UCSD-AML1 (cell line): ENCODE measurements at regions not wholly inside any gene's neighbourhood (a gene's known extent, or its start where the extent isn't known, plus 50 kb on each side); places are given as distances from the start of the nearest gene placed in this dataset.

ENCODE experiments used
- DNase-seq: peaks from one replicate; lab custom pipeline; 2025; ENCODE audit not compliant: unreplicated experiment; lab: John Stamatoyannopoulos, UW

DNA sequence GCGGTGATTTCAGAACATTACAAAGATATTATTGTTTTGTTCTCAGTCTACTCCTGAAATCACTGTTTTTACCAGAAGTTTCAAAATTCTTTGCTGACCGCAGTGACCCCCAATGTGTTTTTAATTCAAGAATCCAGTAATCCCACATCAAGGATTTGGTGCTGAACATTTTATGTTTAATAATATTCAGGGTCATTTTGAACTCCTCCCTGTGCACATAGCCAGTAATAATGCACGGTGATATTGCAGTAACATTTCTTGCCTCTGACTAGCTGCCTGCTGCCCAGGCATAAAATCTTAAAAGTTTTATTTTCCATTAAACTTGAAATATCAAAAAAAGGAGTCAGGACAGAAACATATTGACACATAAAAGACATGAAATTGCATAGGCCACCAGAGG is 443.4 kb upstream of the NCAM2 start:
- DNase-seq, result no peak

DNA sequence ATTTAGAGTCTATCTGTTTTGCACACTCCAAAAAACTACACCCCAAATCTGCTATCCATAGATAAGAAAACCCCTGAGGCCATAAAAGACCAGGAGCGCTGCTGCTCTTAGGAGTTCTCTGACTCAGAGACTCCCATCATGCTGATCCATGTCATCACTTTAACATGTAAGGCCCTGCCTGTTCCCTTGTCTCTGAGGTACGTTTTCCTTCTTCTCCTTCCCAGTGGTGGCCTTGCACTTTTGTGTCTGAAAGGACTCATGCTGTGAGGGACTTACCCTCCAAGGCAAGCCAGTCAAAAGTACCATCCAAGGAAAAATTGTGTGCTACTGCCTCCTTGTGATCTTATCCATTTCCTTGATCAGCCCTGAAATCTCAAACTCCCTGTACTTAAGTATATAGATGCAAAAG is 427.4 kb upstream of the NCAM2 start:
- DNase-seq, result no peak

DNA sequence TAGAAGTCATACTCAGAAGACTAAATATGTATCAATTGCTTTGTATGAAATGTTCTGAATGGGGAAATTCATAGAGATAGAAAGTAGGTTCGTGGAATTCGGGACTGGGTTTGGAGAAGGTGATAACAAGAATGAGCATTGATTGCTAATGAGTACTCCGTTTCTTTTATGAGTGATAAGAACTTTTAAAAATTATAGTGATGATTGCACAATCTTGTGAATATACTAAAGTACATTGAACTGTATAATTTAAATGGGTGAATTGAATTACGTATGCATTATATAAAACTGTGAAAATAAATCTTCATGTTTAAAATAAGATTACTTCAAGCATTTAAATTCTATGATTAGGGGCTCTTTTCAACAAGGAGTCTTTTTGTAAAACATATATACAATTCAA is 425.6 kb upstream of the NCAM2 start:
- DNase-seq, result no peak

DNA sequence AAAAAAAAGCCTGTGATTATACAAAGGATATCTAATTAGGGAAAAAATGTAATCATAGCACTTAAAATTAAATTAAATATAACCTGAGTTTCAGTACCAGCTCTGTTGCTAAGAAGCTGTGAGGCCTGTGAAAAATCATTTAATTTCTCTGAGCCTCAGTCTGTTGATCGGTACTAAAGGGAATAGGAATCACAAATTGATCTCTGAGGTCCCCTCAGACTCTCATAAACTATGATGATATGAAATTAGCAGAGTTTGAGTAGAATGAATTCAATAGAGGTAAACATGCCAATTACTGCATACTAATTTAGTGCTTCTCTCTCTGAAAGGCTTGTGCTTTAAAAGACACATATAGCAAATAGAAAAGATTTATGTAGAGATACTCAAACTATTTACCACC is 416.8 kb upstream of the NCAM2 start:
- no peak for DNase-seq

DNA sequence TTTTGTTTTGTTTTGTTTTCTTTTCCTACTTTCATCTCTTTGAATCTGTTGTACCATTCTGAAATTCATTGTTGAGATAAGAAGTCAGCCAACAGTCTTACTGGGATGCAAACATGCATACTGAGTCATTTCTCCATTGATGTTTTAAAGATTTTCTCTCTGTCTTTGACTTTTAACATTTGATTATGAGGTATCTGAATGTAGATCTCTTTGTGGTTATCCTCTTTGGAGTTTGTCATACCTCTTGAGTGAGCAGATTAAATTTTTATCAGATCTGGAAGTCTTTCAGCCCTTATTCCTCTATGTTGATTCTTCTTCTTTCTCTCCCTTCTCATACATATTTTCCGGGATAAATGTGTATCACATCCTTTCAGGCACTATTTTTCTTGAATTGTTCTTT is 406.9 kb upstream of the NCAM2 start:
- no peak for DNase-seq

DNA sequence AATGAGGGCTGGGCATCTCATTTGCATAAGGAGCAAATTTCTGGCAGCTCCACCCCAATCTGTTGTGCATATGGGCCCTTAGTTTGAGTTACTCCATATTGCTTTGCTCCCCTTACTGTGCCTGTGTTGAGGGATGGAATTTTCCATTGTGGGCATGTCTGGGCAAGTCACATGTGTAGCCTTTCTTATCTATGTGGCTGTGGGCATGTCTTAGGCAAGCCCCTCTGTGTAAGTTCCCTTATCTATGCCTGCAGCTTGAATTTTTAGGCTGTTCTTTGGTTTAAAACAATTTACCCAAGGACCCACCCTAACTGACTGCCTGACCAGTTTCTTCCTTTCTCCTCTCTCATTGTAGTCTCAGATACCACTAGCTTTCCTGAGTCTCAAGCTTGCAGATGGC is 405.7 kb upstream of the NCAM2 start:
- no peak for DNase-seq

DNA sequence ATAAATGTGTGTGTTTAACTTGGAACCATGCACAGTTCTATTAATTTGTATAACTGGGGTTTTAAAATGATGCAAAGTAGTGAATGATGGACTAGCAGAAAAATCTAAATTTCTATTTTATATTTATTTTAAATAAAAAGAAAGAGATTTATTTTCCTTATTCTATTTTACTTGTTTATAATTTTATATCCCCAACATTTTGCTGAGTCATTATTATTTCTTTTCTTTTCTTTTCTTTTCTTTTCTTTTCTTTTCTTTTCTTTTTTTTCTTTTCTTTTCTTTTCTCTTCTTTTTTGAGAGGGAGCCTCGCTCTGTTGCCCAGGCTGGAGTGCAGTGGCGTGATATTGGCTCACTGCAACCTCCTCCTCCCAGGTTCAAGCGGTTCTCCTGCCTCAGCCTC is 395.0 kb upstream of the NCAM2 start:
- DNase-seq, result no peak

DNA sequence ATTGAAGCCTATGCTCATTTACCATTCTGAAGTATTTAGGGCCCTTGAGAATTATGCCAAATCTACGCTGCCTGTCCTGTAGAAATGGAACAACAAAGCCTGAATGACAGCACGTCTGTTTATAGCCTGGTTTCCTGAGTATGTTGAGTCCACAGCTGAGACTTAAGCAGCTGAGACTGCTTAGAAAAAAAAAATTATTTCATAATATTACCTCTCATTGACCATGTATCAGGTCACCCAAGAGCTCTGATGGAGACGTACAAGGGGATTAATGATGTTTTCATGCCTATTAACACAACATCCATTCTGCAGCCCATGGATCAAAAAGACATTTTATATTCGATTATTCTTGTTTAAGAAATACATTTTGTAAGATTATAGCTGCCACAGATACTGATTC is 387.2 kb upstream of the NCAM2 start:
- DNase-seq, result no peak

DNA sequence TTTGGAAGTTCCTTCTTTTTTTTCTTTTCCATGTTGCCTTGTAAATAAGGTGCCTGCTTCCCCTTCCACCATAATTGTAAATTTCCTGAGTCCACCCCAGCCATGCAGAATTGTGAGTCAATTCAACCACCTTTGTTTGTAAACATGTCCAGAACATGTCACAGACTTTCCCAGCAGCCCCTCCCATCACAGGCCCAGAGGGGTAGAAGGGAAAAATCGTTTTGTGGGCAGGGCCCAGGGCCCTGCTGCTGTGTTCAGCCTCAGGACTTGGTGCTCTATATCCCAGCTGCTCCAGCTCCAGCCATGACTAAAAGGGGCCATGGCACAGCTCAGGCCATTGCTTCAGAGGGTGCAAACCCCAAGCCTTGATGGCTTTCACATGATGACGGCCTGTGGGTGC is 384.6 kb upstream of the NCAM2 start:
- no peak for DNase-seq

DNA sequence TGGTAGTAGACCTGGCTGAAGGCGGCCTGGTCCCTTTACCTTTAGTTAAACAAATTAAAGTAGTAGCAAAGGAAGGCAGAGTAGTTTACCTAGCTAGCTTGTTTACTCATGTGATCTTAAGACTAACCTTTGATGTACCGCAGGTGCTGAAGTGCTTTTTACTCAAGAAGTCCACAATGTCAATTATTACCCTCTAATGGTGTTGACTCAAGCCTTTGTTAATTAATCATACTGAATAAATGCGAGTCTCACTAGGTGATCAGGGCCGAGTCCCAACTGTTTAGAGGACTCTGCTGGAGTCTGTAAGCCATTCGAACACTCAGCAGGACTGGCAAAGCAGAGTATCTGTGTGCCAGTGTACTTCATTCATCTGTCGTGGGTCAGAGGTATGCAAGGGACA is 381.1 kb upstream of the NCAM2 start:
- no peak for DNase-seq

DNA sequence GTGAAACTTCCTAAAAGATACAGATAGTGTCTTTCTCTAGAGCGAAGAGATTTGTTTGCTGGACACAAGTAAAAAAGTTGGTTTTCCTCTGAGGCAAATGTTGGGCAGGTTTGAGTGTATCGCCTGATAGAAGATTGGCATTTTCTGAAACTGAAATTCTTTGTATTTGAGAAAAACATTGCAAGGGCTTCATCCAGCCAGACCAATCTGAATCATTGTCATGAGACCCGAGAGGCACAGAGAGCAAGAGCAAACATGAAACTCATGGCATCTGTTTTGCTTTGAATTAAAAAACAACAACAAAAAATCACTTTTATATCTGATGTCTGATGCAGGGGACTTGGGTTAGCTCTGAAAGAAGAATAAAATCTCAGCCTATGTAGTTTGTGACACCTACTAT is 379.3 kb upstream of the NCAM2 start:
- no peak for DNase-seq

DNA sequence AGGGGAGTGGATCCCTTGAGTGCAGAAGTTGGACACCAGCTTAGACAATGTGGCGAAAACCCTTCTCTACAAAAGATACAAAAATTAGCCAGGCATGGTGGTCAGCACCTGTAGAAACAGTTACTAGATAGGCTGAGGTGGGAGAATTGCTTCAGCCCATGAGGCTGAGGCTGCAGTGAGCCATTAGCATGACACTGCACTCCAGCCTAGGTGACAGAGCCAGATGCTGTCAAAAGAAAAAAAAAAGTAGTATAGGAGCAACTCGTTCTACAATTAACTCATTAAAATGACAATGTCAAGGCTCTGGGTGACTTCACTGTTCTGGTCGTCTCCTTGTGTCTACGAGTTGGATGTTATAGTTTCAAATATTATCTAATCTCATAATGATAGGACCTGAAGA is 370.6 kb upstream of the NCAM2 start:
- no peak for DNase-seq

DNA sequence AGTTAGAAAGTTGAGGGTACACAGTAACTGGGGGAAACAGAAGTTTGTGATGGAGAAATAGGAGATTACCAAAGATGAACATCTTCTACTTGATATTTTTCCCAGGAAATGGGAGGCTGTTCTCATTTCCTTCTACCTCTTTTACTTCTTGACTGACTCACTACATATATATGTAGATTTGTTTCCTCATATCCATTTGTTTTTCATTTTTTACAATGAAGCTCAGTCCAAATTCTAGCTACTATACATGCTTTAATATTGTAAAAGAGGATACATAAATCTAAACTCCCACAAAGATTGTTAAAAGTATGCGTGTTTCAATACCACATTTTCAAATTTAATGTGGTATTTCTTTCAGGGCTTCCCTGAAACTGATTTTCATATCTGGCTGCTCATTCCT is 366.6 kb upstream of the NCAM2 start:
- no peak for DNase-seq

DNA sequence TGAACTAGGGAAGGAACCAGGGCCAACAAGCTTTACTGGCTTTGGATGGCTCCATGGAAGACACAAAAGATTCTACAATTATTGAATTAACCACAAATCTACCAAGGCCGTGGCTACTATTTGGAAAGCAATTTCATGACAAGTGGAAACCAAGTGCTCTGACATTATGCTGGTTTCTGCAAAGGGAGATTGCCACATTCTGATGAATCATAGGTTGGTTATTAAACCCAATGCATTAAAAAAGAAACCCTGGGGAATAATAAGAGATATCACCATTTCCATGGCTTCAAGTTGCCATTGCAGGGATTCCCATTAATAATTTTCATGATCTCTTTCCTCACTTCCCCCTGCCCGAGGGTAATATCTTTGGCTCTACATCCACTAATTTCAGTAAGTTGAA is 359.2 kb upstream of the NCAM2 start:
- no peak for DNase-seq

DNA sequence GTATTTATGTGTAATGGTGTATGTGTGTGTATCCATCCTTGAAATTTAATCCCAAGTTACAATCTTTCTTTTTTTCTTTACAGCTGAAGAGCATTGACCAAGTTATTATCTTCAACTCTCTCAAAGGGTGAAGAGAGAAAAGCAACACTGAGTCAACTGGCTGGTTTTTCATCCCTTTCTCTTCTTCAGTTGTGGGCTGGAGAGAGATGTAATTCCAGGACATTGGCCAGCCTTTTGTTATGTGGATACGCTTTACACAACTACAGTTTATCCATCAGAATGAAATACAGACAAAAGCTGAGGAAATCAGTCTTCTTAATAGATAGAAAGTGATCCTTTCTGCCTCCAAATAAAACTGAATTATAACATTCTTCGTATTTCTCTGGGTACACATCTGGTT is 357.0 kb upstream of the NCAM2 start:
- no peak for DNase-seq

DNA sequence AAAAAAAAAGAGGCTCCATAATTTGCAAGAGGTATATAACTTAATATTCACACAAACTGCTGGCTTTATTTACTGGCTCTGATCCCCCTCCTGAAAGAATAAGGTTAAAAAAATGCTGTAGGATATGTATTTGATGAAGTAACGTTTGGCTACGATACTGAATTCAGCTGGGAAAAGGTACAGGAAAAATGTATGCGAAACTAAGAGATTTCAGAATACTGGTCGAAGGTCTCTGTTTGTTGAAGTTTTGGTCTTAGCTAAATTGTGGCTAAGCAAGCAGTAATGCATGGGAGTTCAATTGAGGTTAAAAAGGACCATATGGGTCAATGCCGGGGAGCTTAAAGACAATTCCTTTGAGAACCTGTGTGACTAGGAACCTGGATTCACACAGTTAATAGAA is 355.5 kb upstream of the NCAM2 start:
- DNase-seq, result no peak

DNA sequence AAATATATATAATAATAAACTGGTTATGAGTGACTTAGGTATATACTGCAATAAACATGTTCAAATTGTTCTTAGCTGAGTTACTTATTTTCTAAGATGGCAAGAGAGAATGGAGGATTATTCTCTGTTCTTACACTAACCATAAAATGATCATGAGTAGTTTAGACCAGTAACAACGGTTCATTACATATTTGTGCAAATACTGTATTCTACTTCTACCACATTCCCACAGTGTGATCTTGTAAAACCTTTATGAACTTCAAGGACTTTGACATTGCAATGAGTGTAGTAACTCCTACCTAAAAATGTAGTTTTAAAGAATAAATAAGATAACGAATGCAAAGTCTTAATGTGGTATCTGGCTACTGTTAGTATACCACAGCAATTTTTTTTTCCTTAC is 353.7 kb upstream of the NCAM2 start:
- DNase-seq, result no peak

DNA sequence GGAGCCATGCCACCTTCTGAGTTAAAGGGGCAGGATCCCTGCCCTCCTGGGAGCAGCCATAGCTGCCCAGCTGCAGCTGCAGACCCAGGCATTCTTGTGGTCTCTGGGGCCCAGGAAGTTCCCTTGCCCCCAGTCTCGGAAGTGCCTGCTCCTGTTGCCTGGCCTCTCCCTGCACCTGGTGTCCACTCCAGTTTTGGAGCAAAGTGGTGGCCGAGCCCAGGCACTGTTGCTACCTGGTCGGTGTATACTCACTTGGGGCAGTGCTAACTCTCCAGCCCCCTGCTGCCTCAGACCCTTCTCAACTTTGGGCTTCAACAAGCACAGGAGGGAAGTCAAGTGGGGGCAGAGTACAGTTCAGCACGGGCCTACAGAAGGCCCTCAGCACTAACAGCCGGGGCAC is 352.9 kb upstream of the NCAM2 start:
- DNase-seq, result no peak

DNA sequence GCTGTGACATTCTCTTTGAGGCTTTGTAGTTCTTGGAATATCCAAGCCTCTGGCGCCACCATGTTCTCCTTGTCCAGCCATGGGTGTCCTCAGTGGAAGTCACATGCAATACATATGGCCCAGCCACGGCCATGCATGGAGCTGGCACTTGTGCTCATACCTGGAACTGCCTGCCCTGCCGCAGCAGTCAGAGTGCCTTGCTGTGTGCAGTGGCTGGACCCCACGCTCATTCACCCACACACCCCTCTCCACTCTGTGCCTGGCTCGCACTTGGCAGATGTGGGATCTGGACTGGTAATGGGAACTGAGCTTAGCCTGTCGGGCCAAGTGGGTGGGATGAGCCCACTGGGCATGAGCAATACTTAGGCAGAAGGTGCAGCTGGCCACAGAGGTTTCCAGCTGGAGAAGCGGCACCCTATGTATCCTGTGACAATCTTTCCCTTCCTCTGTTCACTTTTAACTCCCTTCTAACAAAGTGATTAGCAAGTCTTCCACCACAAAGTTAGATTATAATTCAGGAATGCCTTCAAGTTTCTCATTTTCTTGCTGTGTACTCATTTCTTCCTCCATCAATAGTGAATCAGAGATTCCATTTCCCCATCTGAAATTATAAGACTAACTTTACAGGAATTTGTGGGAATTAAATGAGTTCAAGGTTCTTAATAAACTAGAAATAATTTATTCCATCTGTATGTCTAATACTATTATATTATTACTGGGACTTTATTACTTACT is 351.6 kb upstream of the NCAM2 start:
- DNase-seq, result no peak

DNA sequence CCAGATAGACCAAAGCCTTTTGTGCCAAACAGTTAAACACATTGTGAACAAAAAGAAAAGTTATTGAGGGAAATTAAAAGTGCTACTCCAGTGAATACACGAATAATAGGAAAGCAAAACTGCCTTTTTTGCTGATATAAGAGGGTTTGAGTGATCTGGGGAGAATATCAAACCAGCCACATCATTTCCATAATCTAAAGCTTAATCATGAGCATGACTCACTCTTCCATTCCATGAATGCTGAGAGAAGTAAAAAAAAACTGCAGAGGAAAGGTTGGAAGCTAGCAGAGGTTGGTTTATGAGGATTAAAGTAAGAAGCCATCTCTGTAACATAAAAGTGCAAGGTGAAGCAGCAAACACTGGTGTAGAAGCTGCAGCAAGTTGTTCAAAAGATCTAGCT is 350.6 kb upstream of the NCAM2 start:
- no peak for DNase-seq

DNA sequence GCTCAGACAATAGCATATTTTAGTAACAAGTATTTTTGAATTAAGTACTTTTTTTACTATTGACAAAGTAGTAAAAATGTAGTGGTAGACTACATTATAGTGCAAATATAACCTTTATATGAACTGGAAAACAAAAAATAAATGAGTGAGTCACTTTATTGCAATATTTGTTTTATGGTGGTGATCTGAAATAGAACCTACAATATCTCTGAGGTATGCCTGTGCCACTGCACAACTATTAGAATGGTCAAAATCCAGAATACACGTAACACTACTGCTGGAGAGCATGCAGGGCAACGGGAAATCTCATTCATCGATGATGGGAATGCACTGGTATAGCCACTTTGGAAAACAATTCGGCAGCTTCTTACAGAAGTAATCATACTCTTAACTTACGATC is 349.0 kb upstream of the NCAM2 start:
- DNase-seq, result no peak

DNA sequence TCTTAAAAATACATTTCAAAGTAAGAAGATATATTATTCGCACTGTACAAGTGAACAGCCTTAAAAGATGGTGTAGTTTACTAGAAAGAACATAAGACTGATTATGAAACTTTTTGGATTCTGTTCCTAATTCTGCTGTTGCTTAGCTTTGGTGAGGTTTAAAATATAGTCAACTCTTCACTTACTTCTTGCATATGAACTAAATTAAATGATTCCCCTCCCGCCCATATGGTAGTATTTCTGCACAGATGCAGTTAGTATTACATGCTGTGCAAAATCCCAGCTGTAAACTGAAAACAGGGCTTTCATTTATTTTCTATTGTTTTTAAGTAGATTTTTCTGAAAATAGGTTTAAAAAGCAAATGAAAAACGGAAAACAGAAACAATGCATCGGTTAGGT is 345.4 kb upstream of the NCAM2 start:
- DNase-seq, result no peak

DNA sequence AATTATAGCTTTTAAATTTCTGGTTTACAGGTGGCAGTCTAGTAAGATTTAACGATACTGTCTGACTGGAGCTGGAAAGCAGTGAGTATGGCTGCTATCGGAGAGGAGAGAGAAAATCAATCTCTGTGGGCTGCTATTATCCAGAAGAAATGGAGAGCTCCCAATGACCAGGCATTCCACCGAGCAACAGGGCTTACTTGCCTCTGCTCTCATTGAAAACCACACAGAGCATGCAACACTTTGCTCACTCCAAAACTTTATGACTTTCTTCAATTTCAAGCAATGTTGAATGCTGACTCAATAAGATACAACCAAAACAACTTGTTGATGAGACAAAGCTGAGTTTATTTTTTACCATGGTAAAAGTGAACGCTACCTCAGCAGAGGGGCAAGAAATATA is 337.0 kb upstream of the NCAM2 start:
- no peak for DNase-seq
